BLaER1 treated with 17β-estradiol and CSF1 and Interleukin-3, amounts not matched to agents 10 nM and 100 nM (cell line): ENCODE measurements at regions not wholly inside any gene's neighbourhood (a gene's known extent, or its start where the extent isn't known, plus 50 kb on each side); places are given as distances from the start of the nearest gene placed in this dataset.

Experiments used
- H3K27ac ChIP-seq, 11 experiments: shearing (Covaris generic); formaldehyde crosslinking; 2 replicates each; pipeline ENCODE4 v1.8.1; 2022
- H3K27me3 ChIP-seq, 11 experiments: shearing (Covaris generic); formaldehyde crosslinking; 2 replicates each; pipeline ENCODE4 v1.8.1; 2022
- H3K36me3 ChIP-seq, 11 experiments: shearing (Covaris generic); formaldehyde crosslinking; 2 replicates each; pipeline ENCODE4 v1.8.1; 2022
- H3K4me1 ChIP-seq, 10 experiments: shearing (Covaris generic); formaldehyde crosslinking; 2 replicates each; pipeline ENCODE4 v1.8.1; 2022
- H3K4me2 ChIP-seq, 11 experiments: shearing (Covaris generic); formaldehyde crosslinking; 2 replicates each; pipeline ENCODE4 v1.8.1; 2022
- H3K4me3 ChIP-seq, 10 experiments: shearing (Covaris generic); formaldehyde crosslinking; 2 replicates each; pipeline ENCODE4 v1.8.1; 2022
- H3K9ac ChIP-seq, 11 experiments: shearing (Covaris generic); formaldehyde crosslinking; 2 replicates each; pipeline ENCODE4 v1.8.1; 2022
- H3K9me3 ChIP-seq, 11 experiments: shearing (Covaris generic); formaldehyde crosslinking; replicated peaks in 1 of 11; 2 replicates each; pipeline ENCODE4 v1.8.1; 2022
- H4K20me1 ChIP-seq, 11 experiments: shearing (Covaris generic); formaldehyde crosslinking; 2 replicates each; pipeline ENCODE4 v1.8.1; 2022
- Cebpa-rat ChIP-seq, 11 experiments: shearing (Covaris generic); IDR thresholded peaks; 2 replicates each; pipeline ENCODE4 v1.8.1; 2022

DNA sequence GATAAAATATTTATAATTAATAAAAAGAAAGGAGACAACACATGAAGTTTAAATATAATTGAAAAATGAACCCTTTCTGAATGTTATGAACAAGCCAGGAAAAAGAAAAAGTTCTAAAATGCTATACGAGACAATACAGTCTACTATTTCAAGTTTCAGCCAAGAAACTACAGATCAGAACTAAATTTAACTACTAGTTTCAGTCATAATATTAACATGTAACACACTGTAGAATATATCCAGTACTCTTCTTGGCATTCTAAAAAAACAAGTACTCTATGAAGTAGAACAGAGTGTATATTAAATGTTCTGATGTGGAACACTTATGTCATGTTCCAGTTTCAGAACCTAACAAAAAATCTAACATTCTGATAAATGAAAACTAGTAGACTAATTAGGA lies 679.7 kb downstream of the FAT4 start:
- no peak overlapping the region for H3K27ac ChIP-seq
- H3K4me2 ChIP-seq = no peak overlapping the region
- H3K4me3 ChIP-seq = no peak overlapping the region
- no peaks in the 10 kb centered on the region for H3K9me3 ChIP-seq
- no peak overlapping the region for H3K9ac ChIP-seq
- H4K20me1 ChIP-seq = no peaks in the 10 kb centered on the region
- H3K27me3 ChIP-seq = no peaks in the 10 kb centered on the region
- H3K4me1 ChIP-seq = no peaks in the 10 kb centered on the region
- no peaks in the 10 kb centered on the region for H3K36me3 ChIP-seq
- TF ChIP-seq Cebpa-rat (IDR thresholded peaks at IDR 0.05) = no peak

- no peaks in the 10 kb centered on the region for H3K36me3 ChIP-seq
- no peak for TF ChIP-seq Cebpa-rat (IDR thresholded peaks at IDR 0.05)
- H3K27ac ChIP-seq = no peak overlapping the region
- no peak overlapping the region for H3K4me3 ChIP-seq
- no peaks in the 10 kb centered on the region for H3K27me3 ChIP-seq
- H3K4me1 ChIP-seq = peaks cover 0 to 6% (median 0%) of the 10 kb centered on the region in 10 experiments; a peak in 1 of 20 replicates
- H3K9me3 ChIP-seq = peaks cover 0 to 2% (median under 1%) of the 10 kb centered on the region in 11 experiments; a peak in 1 of 22 replicates
- H3K9ac ChIP-seq = no peak overlapping the region
- H4K20me1 ChIP-seq = no peaks in the 10 kb centered on the region
- H3K4me2 ChIP-seq = peak overlapping the region in 2 of 11 experiments; percentile 15 to 34; a peak in 2 of 22 replicates
Measured at GRCh38 chr4:126004941-126005340, 690.2 kb downstream of the FAT4 start.

DNA sequence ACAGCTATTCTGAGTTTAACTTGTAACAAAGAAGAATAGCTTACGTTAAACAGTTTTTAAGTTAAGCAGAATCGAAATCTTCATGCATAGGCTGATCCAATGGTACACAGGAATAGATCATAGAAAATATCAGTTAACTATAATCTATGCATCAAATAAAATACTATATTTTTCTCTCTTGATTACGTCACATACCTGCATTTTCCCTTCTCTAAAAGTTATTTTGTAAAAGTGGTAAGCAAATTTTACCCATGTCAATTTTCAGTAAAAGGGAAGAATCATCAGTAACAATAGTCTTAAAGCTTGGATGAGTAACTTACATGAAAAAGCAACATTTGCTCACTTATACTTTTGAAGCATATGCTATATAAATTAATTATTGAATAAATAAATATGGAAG lies 692.4 kb downstream of the FAT4 start:
- H3K9me3 ChIP-seq = peaks cover 0 to 12% (median 7%) of the 10 kb centered on the region in 11 experiments; a peak in 5 of 22 replicates
- H3K27ac ChIP-seq = no peak overlapping the region
- H3K9ac ChIP-seq = no peak overlapping the region
- no peaks in the 10 kb centered on the region for H3K36me3 ChIP-seq
- no peak for TF ChIP-seq Cebpa-rat (IDR thresholded peaks at IDR 0.05)
- no peaks in the 10 kb centered on the region for H3K27me3 ChIP-seq
- H3K4me3 ChIP-seq = no peak overlapping the region
- peaks cover 0 to 6% (median 0%) of the 10 kb centered on the region in 10 experiments; a peak in 1 of 20 replicates for H3K4me1 ChIP-seq
- H3K4me2 ChIP-seq = no peak overlapping the region
- H4K20me1 ChIP-seq = no peaks in the 10 kb centered on the region

DNA sequence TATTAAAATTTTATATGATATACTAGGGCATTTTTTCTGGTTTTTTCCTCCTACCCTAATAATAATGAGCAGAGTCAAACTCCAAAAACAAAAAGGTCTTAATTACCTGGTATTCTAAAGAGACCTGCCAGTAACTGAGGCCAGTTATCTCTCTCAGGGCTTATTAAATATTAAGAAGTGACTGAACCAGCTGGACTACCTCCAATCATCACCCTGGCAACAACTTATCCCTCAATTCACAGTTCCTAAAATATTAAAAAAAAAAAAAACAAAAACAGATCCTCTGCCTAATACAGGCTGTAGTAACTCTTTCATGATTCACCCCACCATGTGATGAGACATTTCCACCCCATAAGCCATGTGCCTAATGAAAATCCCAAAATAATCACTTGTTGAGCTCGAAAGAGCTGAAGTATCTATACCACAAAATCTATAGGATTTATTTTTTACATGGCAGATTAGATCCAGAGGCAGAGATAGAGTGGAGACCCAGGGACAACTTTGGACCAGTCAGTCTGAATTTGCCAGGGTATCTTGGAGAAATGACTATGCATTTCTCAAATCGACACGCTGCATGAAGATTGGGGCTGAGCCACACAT lies 698.0 kb downstream of the FAT4 start:
- H3K9me3 ChIP-seq = peaks cover 0 to 16% (median 7%) of the 10 kb centered on the region in 11 experiments; a peak in 9 of 22 replicates
- no peaks in the 10 kb centered on the region for H3K27me3 ChIP-seq
- H3K4me2 ChIP-seq = no peak overlapping the region
- no peak overlapping the region for H3K4me3 ChIP-seq
- no peaks in the 10 kb centered on the region for H3K36me3 ChIP-seq
- TF ChIP-seq Cebpa-rat (IDR thresholded peaks at IDR 0.05) = no peak
- no peak overlapping the region for H3K27ac ChIP-seq
- no peak overlapping the region for H3K9ac ChIP-seq
- H3K4me1 ChIP-seq = no peaks in the 10 kb centered on the region
- no peaks in the 10 kb centered on the region for H4K20me1 ChIP-seq

DNA sequence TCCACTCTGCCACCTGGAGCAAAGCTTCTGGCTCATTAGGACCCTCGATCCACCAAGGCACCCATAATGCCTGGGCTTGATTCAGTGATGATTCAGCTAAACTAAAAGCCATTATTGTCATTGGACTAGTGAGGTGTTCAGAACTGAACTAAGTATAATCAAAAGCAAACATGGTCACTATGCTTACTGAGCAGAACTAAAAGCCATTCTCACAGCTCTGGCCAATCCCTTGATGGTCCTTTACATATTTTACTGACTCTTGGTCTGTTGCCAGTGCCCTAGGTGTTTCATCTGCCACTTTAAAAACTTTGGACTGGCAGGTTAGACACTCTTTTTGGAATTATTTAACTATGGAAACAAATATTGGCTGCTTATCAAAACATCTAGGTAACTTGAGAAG lies 703.5 kb downstream of the FAT4 start:
- Histone ChIP-seq H3K9ac (no peak overlapping the region), H3K27ac (no peak overlapping the region), H3K4me3 (no peak overlapping the region), H3K4me1 (no peaks in the 10 kb centered on the region), H4K20me1 (no peaks in the 10 kb centered on the region), H3K36me3 (no peaks in the 10 kb centered on the region), H3K9me3 (peaks cover 0 to 7% (median 0%) of the 10 kb centered on the region in 11 experiments; a peak in 4 of 22 replicates), H3K27me3 (no peaks in the 10 kb centered on the region), H3K4me2 (no peak overlapping the region)
- no peak for TF ChIP-seq Cebpa-rat (IDR thresholded peaks at IDR 0.05)

- TF ChIP-seq Cebpa-rat (IDR thresholded peaks at IDR 0.05) = no peak
- H3K27ac ChIP-seq = no peak overlapping the region
- H3K4me1 ChIP-seq = no peaks in the 10 kb centered on the region
- no peak overlapping the region for H3K4me2 ChIP-seq
- no peak overlapping the region for H3K9ac ChIP-seq
- no peaks in the 10 kb centered on the region for H3K9me3 ChIP-seq
- H3K4me3 ChIP-seq = no peak overlapping the region
- H4K20me1 ChIP-seq = no peaks in the 10 kb centered on the region
- no peaks in the 10 kb centered on the region for H3K36me3 ChIP-seq
- H3K27me3 ChIP-seq = no peaks in the 10 kb centered on the region
Measured at GRCh38 chr4:126023896-126024295, 709.1 kb downstream of the FAT4 start.

GRCh38 chr4:126027601-126028000 lies 712.8 kb downstream of the FAT4 start:
- no peak overlapping the region for H3K9ac ChIP-seq
- no peaks in the 10 kb centered on the region for H3K36me3 ChIP-seq
- H3K27me3 ChIP-seq = no peaks in the 10 kb centered on the region
- H3K27ac ChIP-seq = no peak overlapping the region
- H3K4me2 ChIP-seq = no peak overlapping the region
- H3K4me3 ChIP-seq = no peak overlapping the region
- H4K20me1 ChIP-seq = no peaks in the 10 kb centered on the region
- H3K4me1 ChIP-seq = no peaks in the 10 kb centered on the region
- no peak for TF ChIP-seq Cebpa-rat (IDR thresholded peaks at IDR 0.05)
- H3K9me3 ChIP-seq = no peaks in the 10 kb centered on the region

DNA sequence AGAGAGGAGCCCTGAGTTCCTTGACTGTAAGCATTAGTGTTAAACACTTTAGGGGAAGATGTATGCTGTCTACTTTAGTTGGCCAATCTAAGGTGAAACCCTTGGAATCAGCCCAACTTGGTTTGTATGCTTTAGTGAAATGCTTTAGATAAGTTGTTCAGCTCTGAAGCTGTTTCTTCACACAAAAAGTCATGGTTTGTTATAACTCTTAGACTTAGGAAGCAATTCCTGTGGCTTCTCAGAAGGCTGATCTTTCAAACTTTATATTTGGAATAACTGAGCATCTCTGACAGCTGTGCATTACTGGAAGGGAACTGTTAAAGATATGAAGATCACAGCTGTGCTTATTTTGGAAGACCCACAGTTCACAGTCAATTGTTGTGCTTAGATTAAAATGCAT lies 714.1 kb downstream of the FAT4 start:
- Histone ChIP-seq H3K27ac (no peak overlapping the region), H4K20me1 (no peaks in the 10 kb centered on the region), H3K4me2 (no peak overlapping the region), H3K4me3 (no peak overlapping the region), H3K27me3 (no peaks in the 10 kb centered on the region), H3K9me3 (no peaks in the 10 kb centered on the region), H3K4me1 (no peaks in the 10 kb centered on the region), H3K36me3 (no peaks in the 10 kb centered on the region), H3K9ac (no peak overlapping the region)
- TF ChIP-seq Cebpa-rat (IDR thresholded peaks at IDR 0.05) = no peak

DNA sequence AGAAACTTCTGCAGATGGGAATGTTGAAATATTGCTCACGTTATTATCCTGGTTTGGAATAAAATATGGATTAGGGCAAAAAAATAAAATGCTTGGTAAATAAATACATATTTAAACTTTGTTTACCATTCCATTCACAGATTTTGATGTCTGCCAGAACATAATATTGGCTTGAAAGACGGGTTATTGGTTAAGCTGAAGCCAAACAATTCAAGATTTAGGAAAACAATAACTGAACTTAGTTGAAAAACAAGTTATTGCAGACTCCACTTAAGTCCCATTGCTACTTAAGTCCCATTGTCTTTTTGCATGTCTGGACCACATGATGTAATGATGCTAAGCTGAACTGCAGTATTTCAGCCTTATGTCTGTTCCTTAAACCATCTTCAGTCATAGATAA lies 722.5 kb downstream of the FAT4 start:
- H3K9ac ChIP-seq = no peak overlapping the region
- no peaks in the 10 kb centered on the region for H3K9me3 ChIP-seq
- no peaks in the 10 kb centered on the region for H3K36me3 ChIP-seq
- no peak overlapping the region for H3K4me3 ChIP-seq
- no peaks in the 10 kb centered on the region for H3K27me3 ChIP-seq
- H3K4me1 ChIP-seq = no peaks in the 10 kb centered on the region
- H4K20me1 ChIP-seq = no peaks in the 10 kb centered on the region
- H3K4me2 ChIP-seq = no peak overlapping the region
- no peak for TF ChIP-seq Cebpa-rat (IDR thresholded peaks at IDR 0.05)
- no peak overlapping the region for H3K27ac ChIP-seq

DNA sequence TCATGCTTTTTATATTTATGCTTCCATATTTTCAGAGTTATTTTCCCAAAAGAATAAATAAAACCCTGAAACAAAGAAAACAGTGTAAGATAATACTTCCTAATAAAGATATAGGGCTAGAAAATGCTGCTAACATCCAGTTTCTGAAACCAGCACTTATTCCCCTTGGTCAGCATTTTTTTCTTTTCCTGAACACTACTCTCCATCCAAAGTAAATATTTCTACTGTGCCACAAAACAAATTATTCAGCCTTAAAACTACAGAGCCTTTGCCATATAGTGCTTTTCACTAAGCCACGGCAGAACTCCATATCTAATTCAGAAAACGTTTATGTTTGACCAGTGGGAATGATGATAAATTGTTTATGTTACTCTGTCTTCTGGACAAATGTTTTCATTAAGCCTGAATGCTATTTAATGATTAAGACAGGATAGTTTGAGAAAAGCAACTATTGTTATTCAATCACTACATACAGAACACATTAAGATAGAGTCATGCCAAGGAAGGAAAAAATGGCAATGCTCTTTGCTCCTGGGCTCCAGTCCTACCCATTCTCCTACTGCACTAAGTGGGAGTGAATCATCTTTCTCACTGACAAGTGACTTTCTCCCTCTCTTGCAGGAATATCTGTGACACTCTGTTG lies 723.9 kb downstream of the FAT4 start:
- Histone ChIP-seq H3K27ac (no peak overlapping the region), H3K9me3 (no peaks in the 10 kb centered on the region), H3K27me3 (no peaks in the 10 kb centered on the region), H3K4me2 (no peak overlapping the region), H3K36me3 (no peaks in the 10 kb centered on the region), H4K20me1 (no peaks in the 10 kb centered on the region), H3K4me3 (no peak overlapping the region), H3K4me1 (no peaks in the 10 kb centered on the region), H3K9ac (no peak overlapping the region)
- TF ChIP-seq Cebpa-rat (IDR thresholded peaks at IDR 0.05) = no peak
